ENCODE measurements at regions not wholly inside any gene's neighbourhood (a gene's known extent, or its start where the extent isn't known, plus 50 kb on each side); places are given as distances from the start of the nearest gene placed in this dataset.

DNA sequence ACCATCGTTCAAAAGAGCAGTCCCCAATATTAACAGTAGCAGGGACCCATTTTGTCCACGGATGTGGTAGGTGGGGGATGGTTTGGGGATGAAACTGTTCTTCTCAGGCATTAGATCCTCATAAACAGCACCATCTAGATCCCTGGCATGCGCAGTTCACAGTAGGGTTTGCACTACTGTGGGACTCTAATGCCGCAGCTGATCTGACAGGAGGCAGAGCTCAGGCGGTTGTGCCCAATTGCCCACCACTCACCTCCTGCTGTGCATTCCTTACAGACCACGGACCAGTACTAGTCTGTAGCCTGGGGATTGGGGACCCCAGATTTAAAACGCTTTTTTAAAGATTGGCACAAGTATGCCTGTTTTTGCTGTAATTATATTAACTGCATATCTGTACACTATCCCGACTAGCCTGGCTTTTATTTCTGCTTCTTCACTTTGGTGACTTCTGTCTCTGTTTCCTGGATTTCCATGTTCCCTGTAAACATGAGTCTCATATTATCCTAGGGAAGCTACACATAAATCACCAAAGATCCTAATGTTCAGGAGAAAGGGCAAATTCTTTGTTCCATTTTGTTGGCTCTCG lies 163.3 kb upstream of the AKR1E2 start:
- TF ChIP-seq TAF1 (IDR thresholded peaks at IDR 0.05; ENCODE audit: low read depth, low read length) (no peak), POLR2A (IDR thresholded peaks at IDR 0.05; ENCODE audit: low read depth, low read length) (no peak), POU2F2 (IDR thresholded peaks at IDR 0.05; ENCODE audit: low read depth, low read length) (no peak), PAX5 (IDR thresholded peaks at IDR 0.05; ENCODE audit: insufficient read depth, low read length, severe bottlenecking) (no peak), SPI1 (IDR thresholded peaks at IDR 0.05; ENCODE audit: low read depth, low read length) (no peak), POLR2AphosphoS5 (IDR thresholded peaks at IDR 0.05; ENCODE audit: low read depth, low read length) (no peak)
- no peak for DNase-seq (ENCODE audit: insufficient read length, low spot score)
- FAIRE-seq, result no peak

DNA sequence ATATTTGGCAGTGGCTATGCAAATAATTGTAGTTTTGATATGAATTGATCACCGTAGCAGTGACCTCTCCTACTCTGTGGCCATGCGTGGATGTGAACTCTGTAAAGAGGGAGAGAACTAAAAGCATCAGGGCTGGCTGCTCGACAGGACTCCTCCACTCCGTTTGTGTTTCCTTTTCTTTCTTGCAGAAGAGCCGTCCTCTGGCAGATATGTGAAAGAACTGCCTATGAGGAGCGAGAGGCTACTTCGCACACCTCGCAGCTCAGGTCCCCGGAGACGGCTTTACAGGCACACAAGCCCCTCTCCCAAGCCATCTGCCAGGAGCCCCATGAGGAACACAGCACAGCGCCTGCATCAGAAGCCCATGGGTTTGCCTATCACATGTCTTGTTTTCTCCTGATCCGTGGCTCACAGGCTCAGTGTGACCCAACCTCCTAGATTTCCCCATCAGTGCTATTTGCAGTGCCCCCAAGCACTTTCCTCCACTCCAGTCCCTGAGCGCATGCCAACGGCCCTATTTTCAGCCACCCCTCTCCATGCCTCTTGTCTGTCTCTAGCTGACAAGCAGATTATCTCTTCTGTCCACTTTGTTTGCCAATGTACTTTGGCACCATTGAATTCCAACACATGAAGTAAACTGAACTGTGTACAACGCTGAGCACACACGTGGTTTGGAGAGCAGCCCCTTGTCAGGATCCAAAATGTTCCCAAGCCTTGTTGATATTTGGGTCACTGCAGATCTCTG lies 164.3 kb upstream of the AKR1E2 start:
- DNase-seq (ENCODE audit: insufficient read length, low spot score), result no peak
- TF ChIP-seq POLR2AphosphoS5 (IDR thresholded peaks at IDR 0.05; ENCODE audit: low read depth, low read length) (no peak), PAX5 (IDR thresholded peaks at IDR 0.05; ENCODE audit: insufficient read depth, low read length, severe bottlenecking) (no peak), POLR2A (IDR thresholded peaks at IDR 0.05; ENCODE audit: low read depth, low read length) (no peak), POU2F2 (IDR thresholded peaks at IDR 0.05; ENCODE audit: low read depth, low read length) (no peak), TAF1 (IDR thresholded peaks at IDR 0.05; ENCODE audit: low read depth, low read length) (no peak), SPI1 (IDR thresholded peaks at IDR 0.05; ENCODE audit: low read depth, low read length) (no peak)
- FAIRE-seq, result no peak

DNA sequence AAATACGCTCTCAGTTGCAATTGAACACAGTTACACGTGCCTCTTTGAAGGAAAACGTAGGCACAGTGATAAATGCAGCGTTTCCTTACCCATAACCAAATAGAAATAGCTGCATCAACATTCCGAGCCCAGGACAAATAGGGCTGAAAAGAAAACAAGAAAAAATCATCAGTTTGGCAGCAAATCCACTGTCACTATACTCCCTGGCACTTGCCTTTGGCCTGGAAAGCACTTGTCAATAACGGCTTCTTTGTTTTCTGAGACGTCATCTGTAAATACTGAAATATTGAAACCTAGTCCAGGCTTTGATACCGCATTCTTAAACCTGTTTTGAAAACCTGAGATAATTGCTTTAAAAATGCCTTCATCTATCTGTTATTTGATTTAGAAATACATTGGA lies 167.2 kb upstream of the AKR1E2 start:
- DNase-seq (ENCODE audit: insufficient read length, low spot score) (no peak), FAIRE-seq (no peak)
- no peak for TF ChIP-seq SPI1 (IDR thresholded peaks at IDR 0.05; ENCODE audit: low read depth, low read length)
- no peak for TF ChIP-seq TAF1 (IDR thresholded peaks at IDR 0.05; ENCODE audit: low read depth, low read length)
- TF ChIP-seq POLR2AphosphoS5 (IDR thresholded peaks at IDR 0.05; ENCODE audit: low read depth, low read length), result no peak
- no peak for TF ChIP-seq POU2F2 (IDR thresholded peaks at IDR 0.05; ENCODE audit: low read depth, low read length)
- TF ChIP-seq PAX5 (IDR thresholded peaks at IDR 0.05; ENCODE audit: insufficient read depth, low read length, severe bottlenecking), result no peak
- no peak for TF ChIP-seq POLR2A (IDR thresholded peaks at IDR 0.05; ENCODE audit: low read depth, low read length)

DNA sequence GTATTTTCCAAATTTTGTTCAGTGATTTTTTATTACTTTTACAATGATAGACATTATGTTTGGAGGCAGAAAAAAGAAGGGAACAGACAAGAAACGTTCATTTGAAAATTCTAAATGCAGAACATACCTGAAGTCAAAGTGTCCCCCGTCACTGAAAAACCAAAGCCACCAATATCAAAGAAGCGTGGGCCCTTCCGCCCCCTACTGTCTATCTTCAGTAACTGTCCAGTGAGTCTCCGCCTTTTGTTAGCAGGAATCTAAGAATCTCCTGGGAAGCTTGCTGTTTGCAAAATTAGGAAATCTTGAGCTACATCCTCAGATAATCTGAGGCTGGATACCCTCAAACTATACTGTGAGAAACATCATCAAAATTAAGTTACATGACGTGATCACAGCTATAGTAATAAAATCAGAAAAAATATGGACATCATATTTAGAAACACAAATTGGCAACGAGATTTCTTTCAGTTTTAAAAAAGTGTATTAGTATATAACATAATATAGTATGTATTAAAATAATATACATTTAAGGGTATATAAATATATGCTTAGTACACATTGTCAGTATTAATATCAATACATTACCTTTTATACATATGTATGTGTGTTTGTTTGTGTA lies 169.3 kb upstream of the AKR1E2 start:
- TF ChIP-seq POU2F2 (IDR thresholded peaks at IDR 0.05; ENCODE audit: low read depth, low read length), result no peak
- no peak for TF ChIP-seq POLR2AphosphoS5 (IDR thresholded peaks at IDR 0.05; ENCODE audit: low read depth, low read length)
- TF ChIP-seq PAX5 (IDR thresholded peaks at IDR 0.05; ENCODE audit: insufficient read depth, low read length, severe bottlenecking), result no peak
- no peak for TF ChIP-seq POLR2A (IDR thresholded peaks at IDR 0.05; ENCODE audit: low read depth, low read length)
- no peak for TF ChIP-seq TAF1 (IDR thresholded peaks at IDR 0.05; ENCODE audit: low read depth, low read length)
- TF ChIP-seq SPI1 (IDR thresholded peaks at IDR 0.05; ENCODE audit: low read depth, low read length), result no peak
- no peak for DNase-seq (ENCODE audit: insufficient read length, low spot score)
- no peak for FAIRE-seq

DNA sequence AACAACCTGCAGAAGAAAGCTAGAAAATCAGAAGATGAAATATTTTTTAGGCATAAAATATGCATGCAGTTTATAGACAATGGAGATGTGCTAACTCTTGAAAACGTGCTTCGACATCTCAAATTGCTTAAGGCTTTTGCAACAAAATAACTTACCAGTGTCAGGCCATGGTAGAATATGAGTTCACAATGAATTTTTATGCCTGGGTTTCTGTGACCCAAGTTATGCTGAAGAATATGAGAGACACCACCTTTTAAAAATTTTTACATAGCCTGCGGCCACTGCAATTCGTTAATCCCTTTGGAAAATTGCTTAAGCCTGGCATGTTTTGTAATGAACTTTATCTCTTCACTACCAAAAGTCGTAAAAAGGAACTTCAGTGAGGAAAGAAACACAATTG lies 170.1 kb upstream of the AKR1E2 start:
- DNase-seq (ENCODE audit: insufficient read length, low spot score), result no peak
- FAIRE-seq, result no peak
- no peak for TF ChIP-seq POLR2A (IDR thresholded peaks at IDR 0.05; ENCODE audit: low read depth, low read length)
- no peak for TF ChIP-seq SPI1 (IDR thresholded peaks at IDR 0.05; ENCODE audit: low read depth, low read length)
- no peak for TF ChIP-seq PAX5 (IDR thresholded peaks at IDR 0.05; ENCODE audit: insufficient read depth, low read length, severe bottlenecking)
- no peak for TF ChIP-seq POLR2AphosphoS5 (IDR thresholded peaks at IDR 0.05; ENCODE audit: low read depth, low read length)
- no peak for TF ChIP-seq POU2F2 (IDR thresholded peaks at IDR 0.05; ENCODE audit: low read depth, low read length)
- no peak for TF ChIP-seq TAF1 (IDR thresholded peaks at IDR 0.05; ENCODE audit: low read depth, low read length)

DNA sequence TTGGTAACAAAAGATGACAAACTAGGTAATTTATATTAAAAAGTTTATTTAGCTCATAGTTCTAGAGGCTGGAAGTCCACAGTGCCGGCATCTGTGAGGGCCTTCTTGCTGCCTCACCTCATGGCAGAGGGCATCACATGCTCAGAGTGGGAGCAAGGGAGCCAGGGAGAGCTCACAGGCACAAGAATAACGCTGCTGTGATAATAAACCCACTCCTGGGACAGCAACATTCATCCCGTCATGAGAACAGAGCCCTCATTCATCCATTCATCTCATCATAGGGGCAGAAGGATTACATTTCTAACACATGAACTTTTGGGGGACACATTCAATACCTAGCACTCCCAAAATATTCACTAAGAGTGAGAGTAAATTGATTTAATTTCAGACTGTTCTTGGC lies 170.6 kb upstream of the AKR1E2 start:
- FAIRE-seq (no peak), DNase-seq (ENCODE audit: insufficient read length, low spot score) (no peak)
- TF ChIP-seq POLR2AphosphoS5 (IDR thresholded peaks at IDR 0.05; ENCODE audit: low read depth, low read length) (no peak), SPI1 (IDR thresholded peaks at IDR 0.05; ENCODE audit: low read depth, low read length) (no peak), POU2F2 (IDR thresholded peaks at IDR 0.05; ENCODE audit: low read depth, low read length) (no peak), POLR2A (IDR thresholded peaks at IDR 0.05; ENCODE audit: low read depth, low read length) (no peak), TAF1 (IDR thresholded peaks at IDR 0.05; ENCODE audit: low read depth, low read length) (no peak), PAX5 (IDR thresholded peaks at IDR 0.05; ENCODE audit: insufficient read depth, low read length, severe bottlenecking) (no peak)

DNA sequence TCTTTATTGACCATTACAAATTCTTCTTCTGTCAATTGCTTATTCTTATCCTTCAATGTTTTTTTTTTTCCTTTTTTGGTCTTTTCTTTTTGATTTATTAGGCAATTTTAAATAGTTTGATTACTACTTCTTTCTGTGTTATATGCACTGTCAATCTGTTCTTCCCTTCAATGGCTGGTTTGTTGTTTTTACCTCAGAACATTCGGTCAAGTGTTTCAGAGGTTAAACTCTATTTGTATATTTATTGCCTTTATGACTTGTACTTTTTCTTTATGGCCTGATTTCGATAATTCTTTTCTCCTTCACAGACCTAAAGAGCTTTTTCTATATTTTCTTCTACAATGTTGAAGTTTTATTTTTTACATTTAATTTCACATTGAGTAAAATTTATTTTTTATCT lies 171.5 kb upstream of the AKR1E2 start:
- FAIRE-seq (no peak), DNase-seq (ENCODE audit: insufficient read length, low spot score) (no peak)
- TF ChIP-seq POLR2AphosphoS5 (IDR thresholded peaks at IDR 0.05; ENCODE audit: low read depth, low read length), result no peak
- TF ChIP-seq POU2F2 (IDR thresholded peaks at IDR 0.05; ENCODE audit: low read depth, low read length), result no peak
- no peak for TF ChIP-seq SPI1 (IDR thresholded peaks at IDR 0.05; ENCODE audit: low read depth, low read length)
- no peak for TF ChIP-seq POLR2A (IDR thresholded peaks at IDR 0.05; ENCODE audit: low read depth, low read length)
- no peak for TF ChIP-seq TAF1 (IDR thresholded peaks at IDR 0.05; ENCODE audit: low read depth, low read length)
- TF ChIP-seq PAX5 (IDR thresholded peaks at IDR 0.05; ENCODE audit: insufficient read depth, low read length, severe bottlenecking), result no peak

DNA sequence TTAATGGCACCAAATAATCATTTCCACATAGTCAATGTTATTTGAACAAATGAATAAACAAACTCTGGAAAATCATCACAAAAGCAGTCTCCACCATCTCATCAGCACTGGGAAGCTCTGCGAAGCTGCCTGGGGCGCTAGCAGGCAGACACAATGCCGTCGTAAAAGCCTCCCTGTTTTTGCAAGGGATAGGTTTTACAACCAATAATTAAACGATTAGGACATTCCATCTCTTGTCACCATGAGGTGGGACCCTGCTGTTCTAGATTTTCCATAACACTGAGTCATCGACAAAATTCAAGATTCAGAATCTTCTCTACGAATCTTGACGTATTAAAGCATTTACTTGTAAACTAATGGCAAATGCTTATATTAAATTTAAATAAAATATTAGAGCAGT lies 172.8 kb upstream of the AKR1E2 start:
- DNase-seq (ENCODE audit: insufficient read length, low spot score) (no peak), FAIRE-seq (no peak)
- TF ChIP-seq POU2F2 (IDR thresholded peaks at IDR 0.05; ENCODE audit: low read depth, low read length) (no peak), POLR2A (IDR thresholded peaks at IDR 0.05; ENCODE audit: low read depth, low read length) (no peak), POLR2AphosphoS5 (IDR thresholded peaks at IDR 0.05; ENCODE audit: low read depth, low read length) (no peak), PAX5 (IDR thresholded peaks at IDR 0.05; ENCODE audit: insufficient read depth, low read length, severe bottlenecking) (no peak), SPI1 (IDR thresholded peaks at IDR 0.05; ENCODE audit: low read depth, low read length) (no peak), TAF1 (IDR thresholded peaks at IDR 0.05; ENCODE audit: low read depth, low read length) (no peak)
